B cell (primary cell): ENCODE measurements at regions not wholly inside any gene's neighbourhood (a gene's known extent, or its start where the extent isn't known, plus 50 kb on each side); places are given as distances from the start of the nearest gene placed in this dataset.

Experiments
- CTCF ChIP-seq: fragments of 200-600 bp; IDR thresholded peaks from one replicate; pipeline ENCODE4 v1.8.0; 2022; ENCODE audit warnings: antibody characterized with exemption, mild to moderate bottlenecking
- EZH2 ChIP-seq: IDR thresholded peaks from 2 replicates; pipeline ENCODE4 v1.6.1; 2012; ENCODE audit warnings: borderline replicate concordance, low read depth, mild to moderate bottlenecking, moderate library complexity, low read length; ENCODE audit not compliant: insufficient read depth, poor library complexity, severe bottlenecking

- no peak for TF ChIP-seq CTCF
- no peak for TF ChIP-seq EZH2
Measured at GRCh38 chr19:46924874-46925547, 64.2 kb downstream of the ARHGAP35 start.
